ENCODE measurements at regions not wholly inside any gene's neighbourhood (a gene's known extent, or its start where the extent isn't known, plus 50 kb on each side); places are given as distances from the start of the nearest gene placed in this dataset.

DNA sequence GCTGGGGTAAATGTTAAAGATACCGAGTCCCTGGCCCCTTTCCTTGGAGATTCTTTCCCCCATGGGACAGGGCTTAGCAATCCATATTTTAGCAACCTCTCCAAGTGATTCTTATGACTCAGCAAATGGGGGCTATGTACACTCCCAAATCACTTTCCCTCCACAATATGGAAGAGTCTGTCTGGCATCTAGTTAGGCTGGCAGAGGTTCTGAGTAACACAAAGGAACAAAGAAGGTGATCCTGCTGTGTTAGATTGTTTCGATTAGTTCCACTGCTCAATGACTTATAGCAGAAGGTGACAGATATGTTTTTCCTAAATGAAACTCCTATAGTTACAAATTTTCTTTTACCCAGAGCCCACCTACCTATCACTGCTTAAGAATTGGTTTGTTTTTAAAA is 154.0 kb upstream of the SYT13 start:
- DNase-seq (ENCODE audit: low read depth in 2 of 2): no peak

DNA sequence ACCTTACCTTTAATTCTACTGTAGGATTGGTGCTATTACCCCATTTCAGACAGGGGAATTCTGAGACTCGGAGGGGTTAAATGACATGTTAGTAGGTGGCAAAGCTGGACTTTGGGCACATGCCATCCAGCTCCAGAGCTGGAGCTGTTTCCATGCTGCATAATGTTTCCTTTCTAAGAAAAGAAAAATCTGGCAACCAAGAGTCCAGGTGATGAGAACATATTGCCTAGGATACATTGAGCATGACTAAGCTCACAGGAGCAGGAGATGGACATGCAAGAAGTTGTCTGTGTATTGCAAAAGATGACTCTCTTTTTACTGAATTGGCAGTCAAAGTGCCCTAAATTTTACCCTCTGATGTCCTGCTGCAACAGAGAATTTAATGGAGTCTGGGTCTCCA is 150.8 kb upstream of the SYT13 start:
- DNase-seq (ENCODE audit: low read depth in 2 of 2): no peak

DNA sequence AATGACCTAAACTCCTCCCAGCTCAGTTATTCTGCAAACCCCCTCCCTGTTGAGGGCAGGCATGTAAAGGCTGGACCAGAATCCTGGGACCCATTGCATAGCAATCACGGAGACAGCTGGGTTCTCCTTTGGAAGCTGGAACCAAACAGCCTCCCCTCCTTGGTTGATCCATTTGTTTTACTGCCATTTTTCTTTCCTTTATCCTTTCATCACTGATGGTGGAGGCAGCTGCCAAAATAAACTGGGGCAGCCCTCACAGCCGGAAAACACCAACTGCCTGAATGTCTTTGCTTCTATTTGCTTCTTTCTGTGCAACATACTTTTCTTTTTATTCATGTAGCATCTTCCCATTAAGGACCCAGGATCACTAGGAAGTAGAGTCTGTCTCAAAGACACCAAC is 150.0 kb upstream of the SYT13 start:
- no peak for DNase-seq (ENCODE audit: low read depth in 2 of 2)

DNA sequence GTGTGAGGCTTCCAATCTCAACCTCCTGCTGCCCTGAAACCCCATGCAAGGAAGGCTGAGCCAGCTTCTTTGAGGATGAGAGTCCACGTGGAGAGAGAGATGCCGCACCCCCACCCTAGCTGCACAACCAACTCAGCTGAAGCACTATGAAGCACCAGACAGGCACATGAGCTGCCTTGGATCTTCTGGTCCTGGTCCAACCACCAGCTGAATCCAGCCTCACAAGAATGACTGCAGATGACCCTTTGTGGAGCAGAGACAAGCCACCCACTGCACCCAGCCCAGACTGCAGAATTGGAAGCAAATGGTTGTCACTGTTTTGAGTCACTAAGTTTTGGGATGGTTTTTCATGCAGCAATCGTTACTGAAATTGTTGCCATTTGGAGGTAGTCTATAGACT is 149.6 kb upstream of the SYT13 start:
- no peak for DNase-seq (ENCODE audit: low read depth in 2 of 2)

DNA sequence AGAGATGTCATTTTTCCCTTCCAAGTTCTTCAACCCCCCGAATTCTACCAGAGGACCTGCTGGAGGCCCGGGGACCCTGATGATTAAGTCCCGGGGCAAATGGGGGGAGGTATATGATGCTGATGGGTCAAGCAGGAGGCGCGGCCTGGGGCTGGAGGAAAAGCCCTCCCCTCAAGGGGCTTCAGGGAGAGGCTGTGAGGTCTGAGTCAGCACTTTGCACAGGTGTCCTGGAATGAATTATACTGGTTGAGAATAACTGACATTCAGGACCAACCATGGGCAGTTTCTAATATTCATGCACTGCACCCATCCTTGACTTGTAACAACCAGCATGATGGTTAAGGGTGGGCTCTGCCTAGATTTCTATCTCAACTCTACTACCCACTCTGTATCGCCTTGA is 146.8 kb upstream of the SYT13 start:
- DNase-seq (ENCODE audit: low read depth in 2 of 2): no peak

DNA sequence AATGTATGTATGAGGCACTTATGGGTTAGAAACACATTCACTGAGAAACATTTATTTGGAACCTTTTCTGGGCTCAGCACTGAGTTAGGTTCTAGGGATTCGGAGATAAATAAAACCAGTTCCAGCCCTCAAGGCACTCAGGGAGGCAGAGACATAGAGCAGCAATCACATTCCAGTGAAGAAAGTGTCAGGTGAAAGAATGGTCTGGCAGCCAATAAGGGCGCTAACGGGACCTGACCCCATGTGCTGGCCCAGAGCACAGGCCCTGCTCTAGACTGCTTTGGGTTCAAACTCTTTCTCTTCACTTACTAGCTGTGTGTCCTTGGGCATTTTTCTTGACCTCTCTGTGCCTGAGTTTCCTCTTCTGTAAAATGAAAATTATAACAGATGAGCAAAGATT is 146.0 kb upstream of the SYT13 start:
- no peak for DNase-seq (ENCODE audit: low read depth in 2 of 2)

DNA sequence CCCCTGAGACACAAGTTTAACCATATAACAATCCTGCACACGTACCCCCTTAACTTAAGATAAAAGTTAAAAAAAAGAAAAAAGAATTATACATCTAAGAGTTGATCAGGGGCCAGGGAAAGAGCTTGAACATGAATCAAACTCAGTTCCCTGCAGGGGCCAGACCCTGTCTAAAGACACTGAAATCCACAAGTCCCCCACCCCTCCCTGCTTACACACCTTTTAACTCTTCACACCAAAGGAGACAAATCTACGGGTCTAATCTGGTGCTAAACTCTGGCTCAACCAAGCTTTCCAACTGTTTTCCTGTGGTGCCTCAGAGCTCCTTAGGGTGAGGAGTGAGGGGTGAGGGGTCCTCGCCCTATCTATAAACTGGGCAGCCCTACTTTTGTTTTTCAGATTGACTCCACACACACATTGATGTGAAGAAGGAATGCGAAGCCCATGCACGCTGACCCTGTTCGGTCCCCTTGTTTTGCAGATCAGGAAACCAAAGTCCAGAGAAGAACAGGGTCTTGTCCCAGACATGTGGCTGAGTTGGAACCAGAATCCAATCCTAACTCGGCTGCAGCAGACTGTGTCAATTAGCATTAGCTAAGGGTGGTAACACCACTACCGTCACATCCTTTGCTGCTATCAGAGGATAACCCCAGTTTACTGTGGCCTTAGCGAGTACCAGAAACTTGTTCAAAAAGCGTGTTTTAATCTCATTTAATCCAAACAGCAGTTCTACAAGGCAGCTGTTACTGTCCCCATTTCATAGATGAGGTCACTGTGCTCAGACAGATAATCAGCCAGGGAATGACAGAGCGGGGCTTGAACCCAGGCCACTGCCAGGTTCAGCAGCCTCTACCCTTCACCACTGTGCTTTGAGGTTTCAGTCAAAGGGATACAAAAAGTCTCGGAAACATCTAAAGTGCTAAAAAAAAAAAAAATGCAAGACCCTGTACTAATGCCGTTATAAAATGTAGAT is 145.2 kb upstream of the SYT13 start:
- no peak for DNase-seq (ENCODE audit: low read depth in 2 of 2)

DNA sequence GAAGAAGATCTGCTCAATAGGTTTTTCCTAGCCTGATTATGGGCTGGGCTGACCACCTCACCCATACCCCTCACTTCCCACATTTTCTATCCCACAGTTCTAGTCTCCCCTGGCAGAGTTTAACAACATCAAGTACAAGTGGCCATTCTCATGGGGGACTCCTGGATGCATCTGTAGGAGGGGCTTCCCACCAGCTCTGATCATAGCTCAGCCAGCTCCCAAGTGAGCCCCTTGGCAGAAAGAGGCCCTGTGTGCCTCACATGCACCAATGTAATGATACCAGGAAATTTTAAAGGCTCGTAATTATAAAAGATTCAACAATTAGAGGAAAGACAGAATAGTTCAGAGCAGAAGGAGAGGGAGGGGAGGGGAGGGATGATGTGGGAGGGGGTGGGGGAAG is 144.2 kb upstream of the SYT13 start:
- DNase-seq (ENCODE audit: low read depth in 2 of 2): no peak

DNA sequence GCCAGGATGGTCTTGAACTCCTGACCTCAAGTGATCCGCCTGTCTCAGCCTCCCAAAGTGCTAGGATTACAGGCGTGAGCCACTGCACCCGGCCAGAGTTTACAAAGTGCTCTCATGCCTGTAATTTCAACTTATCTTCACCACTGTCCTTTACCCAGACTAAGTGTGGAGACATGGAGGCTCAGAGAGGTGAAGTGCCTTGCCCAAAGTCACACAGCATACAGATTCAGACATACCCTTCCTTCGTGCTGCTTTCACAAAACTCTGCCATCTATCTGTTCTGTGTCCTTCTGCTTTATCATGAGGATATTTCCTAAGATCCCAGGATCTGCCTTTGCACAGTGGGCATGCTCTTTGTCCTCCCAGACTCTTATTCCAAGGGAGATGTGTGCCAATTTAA is 143.6 kb upstream of the SYT13 start:
- DNase-seq (ENCODE audit: low read depth in 2 of 2): no peak

DNA sequence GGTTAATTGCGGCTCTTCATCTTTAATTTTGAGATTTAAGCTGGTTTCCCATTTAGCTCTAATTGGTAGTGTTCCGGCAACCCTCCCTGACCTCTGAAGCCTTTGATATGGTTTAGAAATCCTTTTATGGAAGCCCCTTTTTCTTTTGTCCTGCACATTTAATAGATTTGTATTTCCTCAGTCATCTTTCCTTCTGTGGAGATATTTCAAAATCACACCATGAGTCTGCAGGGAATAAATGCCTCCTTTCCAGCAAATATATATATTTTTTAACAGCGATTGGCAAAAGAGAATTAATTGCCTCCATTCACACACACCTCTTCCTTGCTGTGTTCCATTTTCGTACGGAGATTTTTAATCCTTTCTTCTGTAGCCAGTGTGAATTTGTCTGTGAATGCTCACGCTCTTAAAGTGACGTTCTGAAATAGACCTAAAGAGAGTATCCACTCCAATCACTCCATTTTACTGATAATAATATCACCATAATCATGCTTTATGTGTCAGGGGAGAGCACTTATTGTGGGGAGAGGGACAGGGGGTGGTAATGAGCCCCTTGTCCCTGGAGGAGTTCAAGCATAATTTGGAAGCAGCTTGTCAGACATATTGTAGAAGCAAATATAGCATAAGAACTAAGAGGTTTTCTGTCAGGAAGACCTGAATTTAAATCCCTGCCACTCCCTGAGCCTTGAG is 142.5 kb upstream of the SYT13 start:
- DNase-seq (ENCODE audit: low read depth in 2 of 2): no peak

DNA sequence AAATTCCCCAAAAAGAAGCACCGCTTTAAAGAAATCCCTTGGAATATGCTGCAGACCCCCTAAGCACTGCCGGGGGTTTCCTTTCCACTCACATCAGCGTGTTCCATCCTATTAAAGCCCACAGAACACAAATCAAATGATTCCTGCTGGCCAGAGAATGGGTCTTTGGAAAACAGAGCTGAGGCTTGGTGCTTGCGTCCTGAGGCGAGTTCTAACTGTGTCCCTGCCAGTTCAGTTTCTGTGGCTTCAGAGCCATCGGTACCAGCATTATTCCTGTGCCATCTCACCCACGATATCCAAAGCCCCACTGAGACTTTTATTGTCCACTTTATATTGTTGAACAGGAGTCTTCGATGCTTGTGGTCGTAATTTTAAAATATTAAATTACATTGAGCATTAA is 142.0 kb upstream of the SYT13 start:
- DNase-seq (ENCODE audit: low read depth in 2 of 2): no peak

DNA sequence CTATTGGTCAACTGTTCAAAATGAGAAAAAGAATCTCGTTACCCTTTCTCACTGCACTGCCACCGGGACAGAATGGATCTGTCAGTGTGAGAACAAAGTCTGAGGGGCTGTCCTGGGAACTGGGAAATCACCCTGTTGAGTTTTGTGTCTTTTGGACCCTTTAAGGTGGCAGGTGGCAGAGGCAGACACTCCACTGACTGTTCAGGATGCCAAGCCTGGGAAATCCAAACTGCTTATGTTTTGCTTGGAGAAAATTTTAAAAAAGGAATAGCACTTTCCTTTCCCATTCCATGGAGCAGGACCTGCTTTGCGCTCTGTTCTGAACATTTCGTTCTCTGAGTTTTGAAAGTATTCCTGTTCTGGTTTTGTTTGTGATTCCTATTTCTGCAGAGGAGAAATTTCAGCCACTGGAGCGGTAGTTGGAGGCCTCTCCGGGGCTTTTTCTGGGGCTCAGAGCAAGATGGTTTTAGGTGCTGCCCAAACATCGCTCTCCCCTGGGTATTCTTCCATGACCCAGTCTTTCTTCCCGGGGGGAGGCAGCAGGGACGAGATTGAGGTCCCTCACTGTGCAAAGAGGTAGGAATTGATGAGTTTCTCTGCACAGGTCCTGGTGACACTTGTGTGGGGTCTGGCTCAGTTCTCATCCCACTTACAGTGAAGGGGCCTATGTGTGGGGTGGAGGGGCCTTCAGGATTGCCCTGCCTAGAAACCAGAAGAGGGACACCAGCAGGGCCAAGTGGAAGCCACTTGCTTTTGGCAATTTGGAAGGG is 138.5 kb upstream of the SYT13 start:
- DNase-seq (ENCODE audit: low read depth in 2 of 2): no peak

DNA sequence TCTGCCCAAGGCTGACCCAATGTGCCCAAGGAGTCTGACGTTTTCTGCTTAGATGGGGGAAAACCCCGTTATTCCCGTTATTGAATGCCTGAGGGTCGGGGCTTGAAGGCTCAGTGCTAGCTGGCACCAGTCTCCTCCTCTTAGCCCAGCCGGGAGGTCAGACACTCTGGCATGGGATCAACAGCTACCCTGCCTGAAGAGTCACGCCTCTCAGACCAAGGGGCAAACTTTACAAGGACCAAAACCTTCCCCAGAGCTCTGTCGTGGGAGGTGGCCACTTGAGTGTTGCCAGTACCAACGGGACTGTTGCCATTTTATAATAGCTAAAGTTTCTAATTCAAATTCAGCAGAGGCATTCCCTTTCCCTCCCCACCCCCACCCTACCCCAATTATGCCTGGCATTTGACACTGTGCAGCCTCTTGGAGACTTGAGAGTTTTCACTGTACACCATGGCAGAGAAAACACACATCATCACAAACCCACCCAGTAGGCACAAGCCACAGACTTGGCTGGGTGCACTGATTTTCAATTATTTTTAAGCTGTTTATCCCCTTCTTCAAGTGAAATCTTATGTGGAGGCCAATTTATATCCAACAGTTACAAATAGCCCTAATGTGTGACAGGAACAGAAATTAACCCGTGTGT is 137.5 kb upstream of the SYT13 start:
- no peak for DNase-seq (ENCODE audit: low read depth in 2 of 2)

DNA sequence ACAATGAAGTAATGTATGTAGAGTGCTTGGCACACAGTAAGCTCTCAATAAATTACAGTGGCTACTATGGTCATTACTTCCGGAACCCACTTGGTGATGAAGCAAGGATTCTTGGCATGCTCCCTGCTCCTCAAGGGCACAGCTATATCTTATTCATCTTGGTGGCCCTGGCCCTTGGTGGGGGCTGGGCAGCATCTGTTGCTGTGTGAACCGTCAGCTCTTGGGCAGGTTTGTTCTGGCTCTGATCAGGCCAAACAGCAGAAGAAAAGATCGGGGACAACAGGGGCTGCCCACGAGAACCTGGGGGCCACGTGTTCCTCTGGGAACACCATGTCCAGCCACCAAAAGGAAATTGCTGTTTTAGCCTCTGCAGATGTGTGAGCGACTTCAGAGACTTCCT is 136.9 kb upstream of the SYT13 start:
- no peak for DNase-seq (ENCODE audit: low read depth in 2 of 2)

DNA sequence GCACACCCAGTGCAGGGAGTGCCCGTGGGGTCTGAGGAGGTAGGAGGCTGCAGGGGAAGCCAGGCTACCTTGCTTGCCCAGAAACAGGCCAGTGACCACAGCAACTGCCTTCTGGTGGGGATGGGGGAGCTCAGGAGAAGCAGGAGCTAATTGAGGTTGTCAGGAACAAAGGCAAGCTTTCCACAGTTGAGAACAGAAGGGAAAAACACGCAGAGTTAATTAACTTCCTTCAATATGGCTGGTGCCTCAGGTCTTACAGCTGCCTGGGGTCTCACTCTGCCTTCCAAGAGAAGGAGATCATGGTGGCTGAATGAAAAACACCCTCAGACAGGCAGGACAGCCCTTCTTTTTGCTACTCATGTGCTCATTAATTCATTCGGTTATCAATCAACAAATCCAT is 127.9 kb upstream of the SYT13 start:
- DNase-seq (ENCODE audit: low read depth in 2 of 2): no peak

DNA sequence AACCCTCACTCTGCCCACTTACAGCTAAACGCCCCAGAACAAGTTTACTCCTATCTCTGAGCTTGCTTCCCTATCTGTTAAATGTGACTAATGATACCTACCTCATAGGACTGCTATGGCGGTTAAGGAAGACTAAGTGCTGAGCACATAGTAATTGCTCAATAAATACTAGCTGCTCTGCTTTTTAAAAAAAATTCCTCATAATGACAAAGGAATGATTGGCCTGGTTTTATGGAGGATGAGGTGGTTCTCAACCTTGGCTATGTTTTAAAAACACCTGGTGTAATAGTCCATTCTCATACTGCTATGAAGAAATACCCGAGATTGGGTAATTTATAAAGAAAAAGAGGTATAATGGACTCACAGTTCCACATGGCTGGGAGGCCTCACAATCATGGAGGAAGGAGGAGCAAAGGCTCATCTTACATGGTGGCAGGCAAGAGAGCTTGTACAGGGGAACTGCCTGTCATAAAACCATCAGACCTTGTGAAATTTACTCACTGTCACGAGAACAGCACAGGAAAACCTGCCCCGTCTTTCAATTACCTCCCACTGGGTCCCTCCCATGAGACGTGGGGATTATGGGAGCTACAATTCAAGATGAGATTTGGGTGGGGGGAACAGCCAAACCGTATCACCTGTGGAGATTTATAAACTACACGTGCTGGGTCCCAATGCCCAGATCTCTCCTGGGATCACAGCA is 127.2 kb upstream of the SYT13 start:
- no peak for DNase-seq (ENCODE audit: low read depth in 2 of 2)

DNA sequence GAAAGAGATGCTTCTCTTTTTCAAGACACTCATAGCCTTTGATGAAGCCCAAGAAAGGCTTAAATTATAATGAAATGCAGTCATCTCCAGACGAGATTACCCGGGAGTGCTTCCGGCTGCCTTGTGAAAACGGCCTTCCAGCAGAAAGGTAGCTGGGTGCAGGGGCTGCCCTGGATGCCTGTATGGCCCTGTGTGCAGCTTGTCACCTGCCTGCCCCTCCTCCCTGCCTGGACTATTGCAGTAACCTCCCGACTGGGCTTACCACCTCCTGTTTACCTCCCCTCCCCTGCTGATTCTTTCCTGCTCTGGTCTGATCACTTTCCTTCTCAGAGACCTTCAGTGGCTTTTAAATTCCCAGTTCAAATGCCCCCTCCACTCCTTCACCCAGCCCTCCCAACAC is 126.4 kb upstream of the SYT13 start:
- no peak for DNase-seq (ENCODE audit: low read depth in 2 of 2)

DNA sequence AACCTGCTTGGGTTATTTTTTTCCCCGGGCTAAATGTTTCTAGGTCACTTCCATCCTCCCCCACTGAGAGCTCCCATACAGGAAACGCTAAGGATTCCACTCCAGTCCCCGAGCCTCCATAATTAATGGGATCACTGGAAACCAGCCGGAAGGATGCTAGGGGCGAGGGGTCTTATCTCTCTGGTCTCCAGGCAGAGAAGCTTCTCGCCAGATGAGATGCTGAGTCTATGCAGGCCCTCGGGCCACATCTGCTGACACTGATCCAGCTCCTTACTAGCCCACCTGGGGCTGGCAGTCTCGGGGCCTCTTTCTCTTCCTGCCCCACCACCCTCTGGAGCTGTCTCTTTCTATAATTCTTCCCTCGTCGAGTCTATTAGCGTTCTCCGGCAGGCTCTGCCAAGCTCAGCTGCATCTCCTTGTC is 125.9 kb upstream of the SYT13 start:
- no peak for DNase-seq (ENCODE audit: low read depth in 2 of 2)

DNA sequence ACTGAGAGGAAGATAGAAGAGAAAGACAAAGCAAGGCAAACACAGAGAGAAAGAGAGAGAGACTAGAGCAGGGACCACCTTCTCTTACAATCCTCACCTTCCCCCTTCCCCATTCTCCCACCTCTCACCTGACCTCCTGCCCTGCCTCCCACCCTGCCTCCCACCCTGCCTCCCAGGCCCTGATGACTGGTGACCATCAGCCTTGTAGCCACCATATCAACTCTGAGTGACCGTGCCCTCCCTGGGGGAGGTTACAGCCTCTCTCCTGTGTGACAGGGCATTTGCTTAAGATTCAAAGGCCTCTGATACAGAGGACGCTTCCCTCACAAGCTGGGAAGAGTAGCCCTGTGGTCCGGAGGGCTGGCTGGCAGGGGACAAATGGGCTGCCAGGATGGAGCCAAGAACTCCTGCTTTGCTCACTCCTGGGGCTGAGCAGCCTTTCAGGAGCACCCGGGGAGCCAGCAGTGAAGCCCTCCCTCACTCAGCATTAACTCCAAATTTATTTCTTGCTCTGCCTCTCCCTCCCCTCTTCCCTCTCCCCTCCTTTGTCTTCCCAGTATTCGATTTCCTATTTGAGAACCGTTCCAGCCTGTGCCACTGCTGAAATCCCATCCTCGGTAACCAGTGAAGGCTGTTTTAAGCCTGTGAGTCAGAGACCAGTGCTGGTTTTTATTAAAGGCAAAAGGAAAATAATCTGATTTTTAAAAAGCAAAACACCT is 125.2 kb upstream of the SYT13 start:
- DNase-seq (ENCODE audit: low read depth in 2 of 2): no peak

DNA sequence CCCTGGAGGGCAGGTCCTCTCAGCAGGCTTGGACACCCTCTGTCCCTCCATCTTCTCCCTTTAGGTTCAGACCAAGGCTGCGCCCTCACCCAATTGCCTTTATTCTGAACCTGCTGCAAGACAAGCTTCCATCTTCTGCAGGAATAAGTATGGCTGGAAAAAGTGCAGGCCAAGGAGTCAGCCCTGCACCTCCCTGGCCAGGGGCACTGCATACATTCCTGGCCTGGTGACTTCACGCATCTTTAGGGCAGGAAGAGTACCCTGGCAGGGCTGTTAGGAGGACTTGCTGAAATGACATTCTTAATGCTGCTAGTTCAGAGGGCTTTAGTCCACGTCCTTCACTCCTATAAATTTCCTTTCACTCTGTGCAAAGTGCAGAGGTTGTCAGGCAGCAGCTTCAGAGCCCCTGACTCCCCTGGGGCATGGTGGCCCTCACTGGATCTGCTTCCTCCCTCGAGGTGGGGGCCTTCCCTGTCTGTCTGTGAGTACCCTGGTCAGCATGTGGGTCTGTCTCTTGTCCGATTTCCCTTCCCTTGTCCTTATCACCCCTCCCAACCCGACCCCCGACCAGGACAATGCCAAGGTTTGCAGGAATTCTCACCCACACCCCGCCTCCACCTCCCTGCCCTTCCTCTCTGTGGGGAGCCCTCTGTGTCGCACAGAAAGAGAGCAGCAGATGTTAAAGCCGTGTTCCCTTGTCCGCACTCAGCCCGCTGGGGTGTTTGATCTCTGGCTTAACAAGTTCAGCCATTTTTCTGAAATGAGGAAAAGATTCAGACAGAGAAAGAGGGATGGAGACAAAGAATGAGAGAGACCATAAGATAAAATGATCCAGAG is 124.5 kb upstream of the SYT13 start:
- DNase-seq (ENCODE audit: low read depth in 2 of 2): no peak
